Stomach (tissue), 8 donors: ENCODE measurements at regions not wholly inside any gene's neighbourhood (a gene's known extent, or its start where the extent isn't known, plus 50 kb on each side); places are given as distances from the start of the nearest gene placed in this dataset.

Experiments
- DNase-seq, 2 donors: peaks; one replicate each; pipeline versions ENCODE4 v3.0.0 to v3.0.0-alpha.2; 2013 to 2019
- H3K27ac ChIP-seq, 5 donors: fragments of 200-600 bp in 4 of 5; sonication (generic) in 4 of 5; one replicate each; pipeline ENCODE4 v1.5.1; 2013 to 2019; ENCODE audit warnings: mild to moderate bottlenecking in 1 of 5, moderate library complexity in 1 of 5
- H3K27me3 ChIP-seq, 3 donors: fragments of 200-600 bp; sonication (generic); one replicate each; pipeline ENCODE4 v1.5.1; 2017 to 2019; ENCODE audit warnings: mixed run types in 1 of 3
- H3K36me3 ChIP-seq, 4 donors: fragments of 200-600 bp; sonication (generic); 1 replicate in 3 of 4; 2 replicates in 1 of 4; pipeline ENCODE4 v1.5.1; 2016 to 2019
- H3K4me1 ChIP-seq, 4 donors: fragments of 200-600 bp; sonication (generic); one replicate each; pipeline ENCODE4 v1.5.1; 2016 to 2019
- H3K4me3 ChIP-seq, 4 donors: fragments of 200-600 bp; sonication (generic) in 3 of 4; one replicate each; pipeline ENCODE4 v1.5.1; 2016 to 2019; ENCODE audit warnings: mild to moderate bottlenecking in 1 of 4
- H3K9me3 ChIP-seq, 4 donors: fragments of 200-600 bp; sonication (generic); one replicate each; pipeline ENCODE4 v1.5.1; 2016 to 2019
- EP300 ChIP-seq: sonication (generic); formaldehyde crosslinking; IDR thresholded peaks from one replicate; pipeline ENCODE4 v1.6.1; 2017; ENCODE audit warnings: antibody characterized with exemption
- POLR2A ChIP-seq, 4 donors: fragments of 450-650 bp; IDR thresholded peaks; one replicate each; pipeline ENCODE4 v1.6.1; 2016; ENCODE audit warnings: antibody characterized with exemption in 4 of 4, control low read depth in 2 of 4, mild to moderate bottlenecking in 1 of 4, moderate library complexity in 1 of 4
- POLR2AphosphoS5 ChIP-seq, 3 donors: sonication (generic); formaldehyde crosslinking; IDR thresholded peaks; one replicate each; pipeline ENCODE4 v1.6.1; 2016; ENCODE audit warnings: antibody characterized with exemption in 3 of 3
- WGBS, 5 donors: extraction: QIAGEN DNeasy Blood & Tissue Kit in 3 of 5; methylation state at CpG; one replicate each; pipeline versions ENCODE4 v1.1.5 to v1.1.7; 2013 to 2018; 5-methylcytosine and 5-hydroxymethylcytosine counted together
- intact Hi-C: fragments of 100-400 bp; cut with DNase I; formaldehyde crosslinking; loops from one replicate; pipeline ENCODE4 v1.15.1; 2023; ENCODE audit warnings: low total_unique reads
- TF ChIP-seq, protein P1 (sequence below), 7 experiments: fragments of 450-650 bp in 4 of 7; fragments of 200-600 bp in 3 of 7; sonication (generic) in 3 of 7; IDR thresholded peaks; one replicate each; pipeline ENCODE4 v1.5.1; 2016 to 2019; ENCODE audit warnings: antibody characterized with exemption in 7 of 7, control low read depth in 2 of 7, mild to moderate bottlenecking in 1 of 7
- donor health status: healthy with polysubstance abuse.
- donor health status: Bipolar disorder and iron deficiency.
- donor health status: healthy.

- TF ChIP-seq POLR2AphosphoS5 (IDR thresholded peaks at IDR 0.05) (no peak), POLR2A (IDR thresholded peaks at IDR 0.05) (no peak), EP300 (no peak)
- TF ChIP-seq, protein P1, sequence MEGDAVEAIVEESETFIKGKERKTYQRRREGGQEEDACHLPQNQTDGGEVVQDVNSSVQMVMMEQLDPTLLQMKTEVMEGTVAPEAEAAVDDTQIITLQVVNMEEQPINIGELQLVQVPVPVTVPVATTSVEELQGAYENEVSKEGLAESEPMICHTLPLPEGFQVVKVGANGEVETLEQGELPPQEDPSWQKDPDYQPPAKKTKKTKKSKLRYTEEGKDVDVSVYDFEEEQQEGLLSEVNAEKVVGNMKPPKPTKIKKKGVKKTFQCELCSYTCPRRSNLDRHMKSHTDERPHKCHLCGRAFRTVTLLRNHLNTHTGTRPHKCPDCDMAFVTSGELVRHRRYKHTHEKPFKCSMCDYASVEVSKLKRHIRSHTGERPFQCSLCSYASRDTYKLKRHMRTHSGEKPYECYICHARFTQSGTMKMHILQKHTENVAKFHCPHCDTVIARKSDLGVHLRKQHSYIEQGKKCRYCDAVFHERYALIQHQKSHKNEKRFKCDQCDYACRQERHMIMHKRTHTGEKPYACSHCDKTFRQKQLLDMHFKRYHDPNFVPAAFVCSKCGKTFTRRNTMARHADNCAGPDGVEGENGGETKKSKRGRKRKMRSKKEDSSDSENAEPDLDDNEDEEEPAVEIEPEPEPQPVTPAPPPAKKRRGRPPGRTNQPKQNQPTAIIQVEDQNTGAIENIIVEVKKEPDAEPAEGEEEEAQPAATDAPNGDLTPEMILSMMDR (IDR thresholded peaks at IDR 0.05) = no peak
- intact Hi-C loops = no loop called here
- 88 to 99% (median 95%) methylated on average over 4 of the region's 4 CpGs for WGBS, 5 donors
- Histone ChIP-seq H3K4me1 (peaks cover 0 to 11% (median 0%) of the 10 kb centered on the region in 4 donors), H3K27ac (no peak overlapping the region), H3K9me3 (no peaks in the 10 kb centered on the region), H3K36me3 (no peaks in the 10 kb centered on the region), H3K27me3 (peaks cover 0 to 4% (median 0%) of the 10 kb centered on the region in 3 donors), H3K4me3 (no peak overlapping the region)
- no peak for DNase-seq
Measured at GRCh38 chr20:48465271-48465670, 362.5 kb downstream of the PREX1 start.

DNA sequence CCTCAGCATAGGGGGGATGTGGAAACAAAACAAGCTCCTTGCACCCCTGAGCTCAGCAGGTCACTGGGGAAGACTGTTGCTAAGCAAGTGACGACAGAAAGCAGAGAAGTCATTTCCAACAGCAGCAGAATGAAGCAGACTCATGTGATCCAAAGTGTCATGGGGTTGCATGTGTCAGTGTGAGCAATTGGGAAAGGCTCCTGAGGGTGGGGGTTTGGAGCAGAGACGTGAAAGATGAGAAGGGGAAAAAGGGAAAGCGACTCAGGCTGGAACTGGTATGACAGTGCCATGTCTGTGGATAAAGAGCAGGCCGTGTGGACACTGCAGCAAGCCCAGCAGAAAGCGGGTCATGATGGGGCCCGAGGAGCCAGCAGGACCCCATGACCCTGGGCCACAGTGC lies 363.9 kb downstream of the PREX1 start:
- no peaks in the 10 kb centered on the region for H3K36me3 ChIP-seq
- DNase-seq = peak in 1 of 2 donors; percentile 58
- intact Hi-C loops = no loop called here
- peaks cover 0 to 3% (median 0%) of the 10 kb centered on the region in 3 donors for H3K27me3 ChIP-seq
- H3K27ac ChIP-seq = peak overlapping the region in 2 of 5 donors; percentile 22 to 35
- no peak overlapping the region for H3K4me3 ChIP-seq
- TF ChIP-seq EP300 (no peak), POLR2A (IDR thresholded peaks at IDR 0.05) (no peak), POLR2AphosphoS5 (IDR thresholded peaks at IDR 0.05) (peak in 2 of 3 donors; percentile 28 to 61)
- no peaks in the 10 kb centered on the region for H3K9me3 ChIP-seq
- 42 to 71% (median 67%) methylated on average over 6 of the region's 6 CpGs for WGBS, 5 donors
- H3K4me1 ChIP-seq = peaks cover 0 to 11% (median 0%) of the 10 kb centered on the region in 4 donors

- intact Hi-C loops = no loop called here
- H3K27me3 ChIP-seq = peaks cover 0 to 9% (median 0%) of the 10 kb centered on the region in 3 donors
- peaks cover 0 to 11% (median 0%) of the 10 kb centered on the region in 4 donors for H3K4me1 ChIP-seq
- no peaks in the 10 kb centered on the region for H3K9me3 ChIP-seq
- 79 to 83% (median 80%) methylated on average over 11 of the region's 11 CpGs for WGBS, 5 donors
- no peak overlapping the region for H3K4me3 ChIP-seq
- H3K36me3 ChIP-seq = no peaks in the 10 kb centered on the region
- DNase-seq = no peak
- TF ChIP-seq, protein P1 (IDR thresholded peaks at IDR 0.05) = no peak
- TF ChIP-seq POLR2A (IDR thresholded peaks at IDR 0.05) (no peak), POLR2AphosphoS5 (IDR thresholded peaks at IDR 0.05) (no peak), EP300 (no peak)
- H3K27ac ChIP-seq = peak overlapping the region in 1 of 5 donors; percentile 32
Measured at GRCh38 chr20:48463096-48463720, 364.6 kb downstream of the PREX1 start.

DNA sequence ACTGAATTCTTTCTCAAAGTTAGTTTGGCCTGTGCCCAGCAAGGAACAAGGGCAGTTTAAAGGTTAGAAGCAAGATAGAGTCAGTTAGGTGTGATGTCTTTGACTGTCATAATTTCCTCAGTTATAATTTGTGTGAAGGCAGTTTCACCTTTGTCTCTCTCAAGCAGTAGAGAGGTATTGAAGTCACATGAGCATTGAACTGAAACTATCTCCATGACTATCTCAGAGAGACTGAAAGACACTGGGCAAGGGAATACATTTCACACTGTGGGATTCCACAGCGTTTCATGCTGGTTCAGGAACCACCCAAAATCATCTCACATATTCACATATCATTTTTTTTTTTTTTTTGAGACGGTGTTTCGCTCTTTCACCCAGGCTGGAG lies 366.1 kb downstream of the PREX1 start:
- Histone ChIP-seq H3K27ac (no peak overlapping the region), H3K27me3 (peaks cover 0 to 15% (median 0%) of the 10 kb centered on the region in 3 donors), H3K9me3 (no peaks in the 10 kb centered on the region), H3K4me3 (no peak overlapping the region), H3K36me3 (no peaks in the 10 kb centered on the region), H3K4me1 (peaks cover 0 to 11% (median 0%) of the 10 kb centered on the region in 4 donors)
- TF ChIP-seq, protein P1 (IDR thresholded peaks at IDR 0.05) = no peak
- TF ChIP-seq EP300 (no peak), POLR2A (IDR thresholded peaks at IDR 0.05) (no peak), POLR2AphosphoS5 (IDR thresholded peaks at IDR 0.05) (no peak)
- WGBS, 5 donors = 87 to 98% (median 90%) methylated on average over 3 of the region's 3 CpGs
- intact Hi-C loops = no loop called here
- no peak for DNase-seq

- no peak for DNase-seq
- WGBS, 5 donors = 43 to 60% (median 45%) methylated on average over 12 of the region's 12 CpGs
Measured at GRCh38 chr20:48461091-48461734, 366.6 kb downstream of the PREX1 start.

More at GRCh38 chr20:48461091-48461734, 366.6 kb downstream of the PREX1 start:
- no peak overlapping the region for H3K4me3 ChIP-seq
- peaks cover 0 to 15% (median 0%) of the 10 kb centered on the region in 3 donors for H3K27me3 ChIP-seq
- TF ChIP-seq EP300 = no peak
- TF ChIP-seq POLR2AphosphoS5 (IDR thresholded peaks at IDR 0.05) = no peak
- no peak for TF ChIP-seq POLR2A (IDR thresholded peaks at IDR 0.05)
- H3K27ac ChIP-seq = no peak overlapping the region
- H3K9me3 ChIP-seq = no peaks in the 10 kb centered on the region
- H3K4me1 ChIP-seq = peaks cover 0 to 11% (median 0%) of the 10 kb centered on the region in 4 donors
- intact Hi-C loops = no loop called here
- H3K36me3 ChIP-seq = no peaks in the 10 kb centered on the region
